HL-60 (cell line): ENCODE measurements at regions not wholly inside any gene's neighbourhood (a gene's known extent, or its start where the extent isn't known, plus 50 kb on each side); places are given as distances from the start of the nearest gene placed in this dataset.
A peak's percentile ranks its signal among the peaks of the same experiment; 100 is the strongest.

Experiments used
- DNase-seq, 2 experiments: peaks; one replicate each; pipeline ENCODE4 v3.0.0-alpha.2; 2010 to 2020; ENCODE audit warnings: low read depth in 1 of 2, low spot score in 1 of 2
- H3K27ac ChIP-seq: fragments of 250-450 bp; sonication (Bioruptor Pico); replicated peaks from 2 replicates; pipeline ENCODE4 v1.5.1; 2020; ENCODE audit warnings: mild to moderate bottlenecking, moderate library complexity
- H3K27me3 ChIP-seq: fragments of 250-450 bp; sonication (Bioruptor Pico); 2 replicates; pipeline ENCODE4 v1.5.1; 2021; ENCODE audit warnings: mild to moderate bottlenecking, moderate library complexity; ENCODE audit not compliant: insufficient read depth, poor library complexity, severe bottlenecking
- H3K4me3 ChIP-seq: replicated peaks from 2 replicates; pipeline ENCODE4 v1.5.1; 2011; ENCODE audit warnings: mild to moderate bottlenecking, control low read depth, low read length; ENCODE audit not compliant: insufficient read depth
- GABPA ChIP-seq: IDR thresholded peaks from 2 replicates; pipeline ENCODE4 v1.6.1; 2012; ENCODE audit warnings: low read depth
- POLR2AphosphoS5 ChIP-seq: IDR thresholded peaks from 2 replicates; pipeline ENCODE4 v1.6.1; 2012; ENCODE audit warnings: low read depth
- SPI1 ChIP-seq: IDR thresholded peaks from 2 replicates; pipeline ENCODE4 v1.6.1; 2012; ENCODE audit warnings: low read depth, mild to moderate bottlenecking, borderline replicate concordance
- TF ChIP-seq, protein P1 (sequence below): IDR thresholded peaks from one replicate; pipeline ENCODE4 v1.5.1; 2011; ENCODE audit warnings: low read length, control low read depth, inconsistent platforms; ENCODE audit not compliant: insufficient read depth
- TF ChIP-seq, protein P2 (sequence below): IDR thresholded peaks from 2 replicates; pipeline ENCODE4 v1.6.1; 2012; ENCODE audit warnings: low read depth; ENCODE audit not compliant: insufficient replicate concordance

DNA sequence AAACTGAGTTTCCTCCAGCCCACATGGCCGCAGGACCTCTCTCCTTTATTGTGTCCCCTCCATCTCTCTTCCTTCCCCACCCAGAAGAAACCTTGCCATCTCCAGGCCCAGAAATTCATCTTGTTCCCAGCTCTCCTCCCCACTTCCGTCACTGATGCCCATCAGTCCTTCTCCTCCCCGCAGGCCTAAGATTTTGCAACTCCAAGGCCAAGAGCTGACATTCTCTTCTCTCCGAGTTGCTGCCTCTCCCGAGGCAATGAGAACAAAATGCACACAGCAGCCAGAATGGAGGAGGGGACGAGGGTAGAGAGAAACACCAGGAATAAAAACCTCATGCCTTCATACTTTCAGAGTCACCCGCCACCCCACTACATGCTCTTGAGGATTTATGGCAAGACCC is 526.5 kb upstream of the PROK2 start:
- DNase-seq: no peak
- Histone ChIP-seq H3K27ac (no peak overlapping the region), H3K4me3 (no peak overlapping the region), H3K27me3 (no peaks in the 10 kb centered on the region)
- TF ChIP-seq, protein P1, sequence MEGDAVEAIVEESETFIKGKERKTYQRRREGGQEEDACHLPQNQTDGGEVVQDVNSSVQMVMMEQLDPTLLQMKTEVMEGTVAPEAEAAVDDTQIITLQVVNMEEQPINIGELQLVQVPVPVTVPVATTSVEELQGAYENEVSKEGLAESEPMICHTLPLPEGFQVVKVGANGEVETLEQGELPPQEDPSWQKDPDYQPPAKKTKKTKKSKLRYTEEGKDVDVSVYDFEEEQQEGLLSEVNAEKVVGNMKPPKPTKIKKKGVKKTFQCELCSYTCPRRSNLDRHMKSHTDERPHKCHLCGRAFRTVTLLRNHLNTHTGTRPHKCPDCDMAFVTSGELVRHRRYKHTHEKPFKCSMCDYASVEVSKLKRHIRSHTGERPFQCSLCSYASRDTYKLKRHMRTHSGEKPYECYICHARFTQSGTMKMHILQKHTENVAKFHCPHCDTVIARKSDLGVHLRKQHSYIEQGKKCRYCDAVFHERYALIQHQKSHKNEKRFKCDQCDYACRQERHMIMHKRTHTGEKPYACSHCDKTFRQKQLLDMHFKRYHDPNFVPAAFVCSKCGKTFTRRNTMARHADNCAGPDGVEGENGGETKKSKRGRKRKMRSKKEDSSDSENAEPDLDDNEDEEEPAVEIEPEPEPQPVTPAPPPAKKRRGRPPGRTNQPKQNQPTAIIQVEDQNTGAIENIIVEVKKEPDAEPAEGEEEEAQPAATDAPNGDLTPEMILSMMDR: no peak
- TF ChIP-seq, protein P2, sequence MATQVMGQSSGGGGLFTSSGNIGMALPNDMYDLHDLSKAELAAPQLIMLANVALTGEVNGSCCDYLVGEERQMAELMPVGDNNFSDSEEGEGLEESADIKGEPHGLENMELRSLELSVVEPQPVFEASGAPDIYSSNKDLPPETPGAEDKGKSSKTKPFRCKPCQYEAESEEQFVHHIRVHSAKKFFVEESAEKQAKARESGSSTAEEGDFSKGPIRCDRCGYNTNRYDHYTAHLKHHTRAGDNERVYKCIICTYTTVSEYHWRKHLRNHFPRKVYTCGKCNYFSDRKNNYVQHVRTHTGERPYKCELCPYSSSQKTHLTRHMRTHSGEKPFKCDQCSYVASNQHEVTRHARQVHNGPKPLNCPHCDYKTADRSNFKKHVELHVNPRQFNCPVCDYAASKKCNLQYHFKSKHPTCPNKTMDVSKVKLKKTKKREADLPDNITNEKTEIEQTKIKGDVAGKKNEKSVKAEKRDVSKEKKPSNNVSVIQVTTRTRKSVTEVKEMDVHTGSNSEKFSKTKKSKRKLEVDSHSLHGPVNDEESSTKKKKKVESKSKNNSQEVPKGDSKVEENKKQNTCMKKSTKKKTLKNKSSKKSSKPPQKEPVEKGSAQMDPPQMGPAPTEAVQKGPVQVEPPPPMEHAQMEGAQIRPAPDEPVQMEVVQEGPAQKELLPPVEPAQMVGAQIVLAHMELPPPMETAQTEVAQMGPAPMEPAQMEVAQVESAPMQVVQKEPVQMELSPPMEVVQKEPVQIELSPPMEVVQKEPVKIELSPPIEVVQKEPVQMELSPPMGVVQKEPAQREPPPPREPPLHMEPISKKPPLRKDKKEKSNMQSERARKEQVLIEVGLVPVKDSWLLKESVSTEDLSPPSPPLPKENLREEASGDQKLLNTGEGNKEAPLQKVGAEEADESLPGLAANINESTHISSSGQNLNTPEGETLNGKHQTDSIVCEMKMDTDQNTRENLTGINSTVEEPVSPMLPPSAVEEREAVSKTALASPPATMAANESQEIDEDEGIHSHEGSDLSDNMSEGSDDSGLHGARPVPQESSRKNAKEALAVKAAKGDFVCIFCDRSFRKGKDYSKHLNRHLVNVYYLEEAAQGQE: no peak
- TF ChIP-seq GABPA (no peak), POLR2AphosphoS5 (no peak), SPI1 (no peak)

DNA sequence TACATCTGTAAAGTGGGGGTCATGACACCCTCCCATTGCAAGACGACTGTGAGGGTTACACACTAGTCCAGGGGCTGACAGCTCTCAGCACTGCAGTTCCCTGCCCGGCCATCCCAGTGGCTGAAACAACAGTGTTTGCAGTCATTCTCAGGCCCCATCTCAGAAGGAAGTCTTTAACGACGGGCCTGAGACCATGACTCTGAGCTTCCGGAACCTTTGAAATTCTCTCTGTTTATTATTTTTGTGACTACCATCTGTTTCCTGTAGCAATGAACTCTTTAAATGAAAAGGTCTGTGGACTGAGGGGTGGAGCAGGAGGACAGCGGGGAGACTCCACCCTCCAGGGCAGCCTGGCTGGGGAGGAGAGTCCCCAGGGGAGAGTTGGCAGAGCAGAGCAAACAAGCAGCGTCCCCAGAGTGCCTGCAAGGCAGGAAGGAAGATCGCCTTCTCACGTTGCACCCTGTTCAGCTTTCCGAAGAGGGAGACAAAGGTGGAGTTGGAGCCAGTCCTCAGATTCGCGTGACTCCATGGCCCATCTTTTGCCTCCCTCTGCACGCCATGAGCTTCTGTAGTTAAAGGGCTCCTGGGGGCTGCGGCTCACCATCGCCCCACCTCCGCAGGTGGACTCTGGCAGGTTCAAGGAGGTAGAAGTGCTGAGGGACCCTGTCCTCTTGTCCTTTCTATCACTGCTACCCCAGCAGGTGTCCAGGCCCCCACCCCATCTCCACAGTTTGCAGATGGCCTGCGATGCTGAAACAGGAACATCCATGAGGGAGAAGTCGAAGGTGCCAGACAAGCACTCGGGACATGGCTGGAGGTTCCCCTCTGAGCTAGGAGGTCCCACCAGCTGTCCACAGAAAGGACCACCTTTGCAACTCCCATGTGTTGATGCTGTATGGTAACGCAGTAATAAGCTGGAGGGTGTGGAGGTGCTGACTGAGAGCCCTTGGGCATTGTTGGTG is 525.8 kb upstream of the PROK2 start:
- DNase-seq: peak in 1 of 2 experiments; percentile 54

DNA sequence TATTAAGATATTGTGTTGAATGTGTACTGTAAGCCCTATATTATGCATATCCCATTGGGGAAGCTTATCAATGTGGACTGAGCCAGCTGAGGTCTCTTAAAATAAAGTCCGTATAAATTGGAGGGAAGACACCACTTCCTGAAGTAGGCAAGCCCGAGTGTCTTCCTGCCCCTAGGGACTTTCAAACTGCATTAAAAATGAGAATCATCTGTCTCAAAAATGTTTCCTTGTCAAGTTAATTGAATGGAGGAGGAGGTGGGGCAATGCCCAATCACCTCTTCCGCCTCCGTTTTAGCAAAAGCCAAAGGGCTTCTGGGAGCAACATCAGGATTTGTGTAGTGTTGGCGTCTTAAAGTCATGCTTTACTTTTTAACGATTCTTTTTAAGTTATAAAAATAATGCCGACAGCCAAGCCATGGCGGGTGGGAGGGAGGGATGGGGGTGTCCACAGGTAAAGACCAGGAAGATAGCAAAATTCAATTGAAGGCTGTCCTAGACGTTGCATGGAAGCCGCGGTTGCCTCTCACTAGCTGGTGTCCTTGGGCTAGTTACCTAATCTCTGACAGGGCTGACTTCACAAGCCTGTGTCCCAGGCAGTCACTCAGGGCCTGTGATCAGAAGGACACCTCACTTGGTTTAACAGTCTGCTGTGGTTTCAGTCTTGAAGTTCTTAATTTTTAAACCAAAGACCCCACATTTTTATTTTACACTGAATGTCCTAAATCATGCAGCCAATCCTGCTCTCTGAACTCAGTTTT is 524.9 kb upstream of the PROK2 start:
- Histone ChIP-seq H3K27ac (peak overlapping the region; percentile 56), H3K27me3 (no peaks in the 10 kb centered on the region), H3K4me3 (no peak overlapping the region)
- peak in 1 of 2 experiments; percentile 40 for DNase-seq
- TF ChIP-seq GABPA: no peak
- TF ChIP-seq SPI1: no peak
- TF ChIP-seq POLR2AphosphoS5: no peak
- TF ChIP-seq, protein P1: no peak

More for the DNA sequence above, 525.8 kb upstream of the PROK2 start:
- Histone ChIP-seq H3K27me3 (no peaks in the 10 kb centered on the region), H3K4me3 (no peak overlapping the region), H3K27ac (peak overlapping the region; percentile 56)
- peak; percentile 12; the same call in 1 of the 2 replicates for TF ChIP-seq SPI1
- TF ChIP-seq, protein P1: no peak

DNA sequence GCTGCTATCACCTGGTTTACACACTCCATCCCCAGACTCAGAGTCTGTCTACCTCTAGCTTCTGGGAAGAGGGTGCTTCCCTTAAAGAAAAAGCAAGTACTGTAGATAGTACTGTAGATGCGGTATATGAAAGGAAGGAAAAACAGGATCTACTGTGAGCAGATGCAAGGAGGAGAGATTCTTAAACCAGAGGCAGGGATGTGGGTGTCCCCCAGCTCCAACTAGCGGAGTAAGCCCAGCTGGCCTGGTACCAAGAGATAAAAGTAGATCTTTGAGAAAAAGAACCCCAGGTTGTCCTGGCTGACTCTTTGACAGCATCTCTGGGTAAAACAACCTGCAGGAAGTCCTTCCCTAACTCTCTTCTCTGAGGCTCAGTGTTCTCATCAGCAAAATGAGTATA is 523.7 kb upstream of the PROK2 start:
- H3K27ac ChIP-seq: no peak overlapping the region
- no peaks in the 10 kb centered on the region for H3K27me3 ChIP-seq
- TF ChIP-seq POLR2AphosphoS5 (no peak), GABPA (no peak), SPI1 (no peak)
- TF ChIP-seq, protein P2: no peak
- TF ChIP-seq, protein P1: no peak
- DNase-seq: no peak
- H3K4me3 ChIP-seq: no peak overlapping the region
